GM12874 (cell line): ENCODE measurements at regions not wholly inside any gene's neighbourhood (a gene's known extent, or its start where the extent isn't known, plus 50 kb on each side); places are given as distances from the start of the nearest gene placed in this dataset.

Source experiments
- TF ChIP-seq, protein P1 (sequence below): IDR thresholded peaks from 2 replicates; pipeline ENCODE4 v1.5.1; 2011; ENCODE audit warnings: low read depth, mild to moderate bottlenecking, control low read depth, low read length, moderate library complexity; ENCODE audit not compliant: insufficient read depth

DNA sequence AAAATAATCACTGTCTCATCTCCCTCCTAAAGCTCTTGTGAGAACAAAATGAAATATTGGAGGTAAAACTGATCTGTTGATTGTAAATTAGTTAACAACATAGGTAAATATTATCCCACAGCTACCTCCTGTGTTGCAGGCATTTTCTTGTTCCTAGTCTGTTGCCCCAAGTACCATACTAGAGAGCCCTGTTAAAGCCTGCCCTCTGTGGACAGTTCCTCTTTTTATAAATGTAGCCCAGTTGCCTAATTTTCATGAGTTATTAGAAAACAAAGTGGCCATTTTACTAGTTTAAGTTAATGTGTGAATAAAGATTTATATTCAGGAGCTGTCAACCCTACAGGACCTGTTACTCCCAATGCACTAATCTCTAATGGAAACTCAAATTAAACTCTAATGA, 180.0 kb upstream of the KCND3 start:
- TF ChIP-seq, protein P1, sequence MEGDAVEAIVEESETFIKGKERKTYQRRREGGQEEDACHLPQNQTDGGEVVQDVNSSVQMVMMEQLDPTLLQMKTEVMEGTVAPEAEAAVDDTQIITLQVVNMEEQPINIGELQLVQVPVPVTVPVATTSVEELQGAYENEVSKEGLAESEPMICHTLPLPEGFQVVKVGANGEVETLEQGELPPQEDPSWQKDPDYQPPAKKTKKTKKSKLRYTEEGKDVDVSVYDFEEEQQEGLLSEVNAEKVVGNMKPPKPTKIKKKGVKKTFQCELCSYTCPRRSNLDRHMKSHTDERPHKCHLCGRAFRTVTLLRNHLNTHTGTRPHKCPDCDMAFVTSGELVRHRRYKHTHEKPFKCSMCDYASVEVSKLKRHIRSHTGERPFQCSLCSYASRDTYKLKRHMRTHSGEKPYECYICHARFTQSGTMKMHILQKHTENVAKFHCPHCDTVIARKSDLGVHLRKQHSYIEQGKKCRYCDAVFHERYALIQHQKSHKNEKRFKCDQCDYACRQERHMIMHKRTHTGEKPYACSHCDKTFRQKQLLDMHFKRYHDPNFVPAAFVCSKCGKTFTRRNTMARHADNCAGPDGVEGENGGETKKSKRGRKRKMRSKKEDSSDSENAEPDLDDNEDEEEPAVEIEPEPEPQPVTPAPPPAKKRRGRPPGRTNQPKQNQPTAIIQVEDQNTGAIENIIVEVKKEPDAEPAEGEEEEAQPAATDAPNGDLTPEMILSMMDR = no peak

DNA sequence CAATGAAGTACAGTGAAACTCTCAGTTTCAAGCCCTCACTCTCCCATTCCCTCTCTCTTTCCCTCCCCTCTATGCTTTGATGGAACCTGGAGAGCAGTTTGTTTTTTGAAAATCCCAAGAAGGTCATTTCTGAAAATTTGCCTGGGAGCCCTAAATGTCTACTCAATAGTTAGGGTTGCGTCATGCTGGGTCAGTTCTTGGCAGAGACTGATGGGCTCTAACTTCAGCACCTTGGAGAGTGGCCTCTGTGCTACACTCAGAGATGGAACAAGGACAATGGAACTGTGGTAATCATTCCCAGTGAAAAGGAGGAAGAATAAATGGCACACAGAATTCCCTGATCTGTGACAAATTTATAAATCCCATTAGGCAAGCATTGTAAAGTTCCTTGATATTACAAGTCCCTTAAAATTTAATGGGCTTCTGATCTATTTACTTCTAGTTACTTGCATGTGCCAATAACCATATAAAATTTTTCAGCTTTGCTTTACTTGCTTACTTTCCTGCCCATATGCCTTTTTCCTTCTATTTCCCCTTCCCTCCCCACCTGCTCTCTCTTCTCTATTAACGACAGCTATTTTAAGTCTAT, 182.9 kb upstream of the KCND3 start:
- TF ChIP-seq, protein P1 = no peak

DNA sequence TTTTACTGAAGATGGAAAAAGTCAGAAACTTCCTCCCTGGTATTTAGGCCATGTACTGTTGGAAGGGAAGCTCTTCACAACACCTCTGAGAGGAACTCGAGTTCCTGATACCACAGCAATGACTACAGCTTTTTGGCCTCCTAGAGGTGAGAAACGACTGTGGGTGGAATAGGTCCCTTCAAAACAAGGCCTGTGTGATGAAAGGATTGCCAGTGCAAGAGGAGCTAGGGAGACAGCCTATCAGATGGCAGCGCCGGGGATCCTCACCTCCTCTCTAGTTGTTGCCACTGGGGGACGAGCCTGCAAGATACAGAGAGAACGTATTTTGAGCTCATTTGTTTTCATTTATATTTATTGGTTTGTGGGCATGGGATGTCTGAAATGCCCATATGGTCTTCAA, 187.8 kb upstream of the KCND3 start:
- TF ChIP-seq, protein P1 = no peak

DNA sequence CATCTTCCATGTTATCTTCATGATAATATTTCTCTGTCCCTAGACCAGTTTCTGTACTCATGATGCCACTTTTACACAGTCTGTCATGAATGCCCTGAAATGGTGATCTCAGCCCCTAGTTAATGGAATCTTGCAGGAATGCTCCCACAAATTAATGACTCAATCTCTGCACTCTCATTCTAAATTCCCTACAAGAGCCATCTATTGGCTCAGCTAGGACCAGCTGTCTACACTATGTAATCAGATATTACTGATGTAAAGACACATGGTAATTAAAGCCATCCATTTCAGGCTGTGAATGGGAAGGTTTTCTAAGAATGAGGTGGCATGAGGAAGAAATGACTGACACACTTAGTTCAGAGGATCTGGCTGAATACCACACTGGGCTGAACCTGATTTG, 199.1 kb upstream of the KCND3 start:
- TF ChIP-seq, protein P1 = no peak

DNA sequence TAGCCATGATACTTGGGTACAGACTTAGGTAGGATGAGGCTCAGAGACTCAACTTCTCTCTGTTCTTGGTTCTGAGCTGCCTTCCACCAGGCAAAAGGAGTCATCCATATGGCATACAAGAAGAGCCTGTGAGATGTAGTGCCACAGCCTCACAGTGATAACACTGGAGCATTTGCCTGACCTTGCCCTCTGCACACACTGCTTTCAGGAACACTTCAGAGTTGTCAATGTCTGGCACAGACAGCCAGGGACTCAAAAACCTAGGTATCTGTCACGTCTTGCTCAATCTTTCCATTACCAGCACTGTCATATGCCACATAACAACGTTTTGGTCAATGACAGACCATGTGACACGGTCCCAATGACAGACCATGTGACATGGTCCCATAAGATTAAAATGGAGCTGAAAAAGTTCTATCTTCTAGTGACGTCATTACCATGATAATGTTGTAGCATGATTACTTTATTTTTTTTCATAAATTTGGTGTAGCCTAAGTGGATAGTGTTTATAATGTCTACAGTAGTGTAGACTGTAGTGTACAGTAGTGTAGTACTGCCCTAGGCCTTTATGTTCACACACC, 199.9 kb upstream of the CTTNBP2NL start:
- TF ChIP-seq, protein P1 = no peak

DNA sequence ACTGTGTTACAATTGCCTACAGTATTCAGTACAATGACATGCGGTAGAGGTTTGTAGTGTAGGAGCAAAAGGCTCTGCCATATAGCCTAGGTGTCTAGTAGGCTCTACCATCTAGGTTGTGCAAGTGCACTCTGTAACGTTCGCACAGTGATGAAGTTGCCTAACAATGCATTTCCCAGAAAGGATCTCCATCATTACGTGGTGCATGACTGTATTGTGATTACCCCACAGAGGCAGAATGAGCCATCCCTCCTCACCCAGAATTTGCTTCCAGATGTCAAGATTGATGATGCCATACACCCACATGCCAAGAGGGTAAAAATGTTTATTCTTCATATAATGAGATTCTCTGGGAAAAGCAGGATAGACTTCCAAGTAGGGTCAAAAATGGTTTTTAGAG, 199.3 kb upstream of the CTTNBP2NL start:
- TF ChIP-seq, protein P1 = no peak

DNA sequence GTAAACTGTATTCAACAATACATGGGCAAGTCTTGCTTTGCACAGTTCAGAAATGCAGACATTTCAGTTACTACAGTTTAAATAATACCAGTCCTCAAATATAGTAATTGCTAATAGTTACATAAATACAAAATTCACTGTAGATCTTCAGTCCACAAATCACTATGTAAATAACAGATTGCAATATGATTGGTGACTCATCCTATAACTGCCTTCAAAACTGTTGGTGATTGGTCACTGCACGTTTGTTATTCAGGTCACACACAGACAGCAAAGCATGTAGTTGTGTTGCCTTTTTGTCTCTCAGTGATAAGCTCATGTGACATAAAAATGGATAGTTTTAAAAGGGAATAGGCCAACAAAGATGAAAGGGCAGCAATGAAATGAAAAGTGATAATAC, 186.5 kb upstream of the CTTNBP2NL start:
- TF ChIP-seq, protein P1 = no peak
